Brain microvascular endothelial cell (primary cell): ENCODE measurements at regions not wholly inside any gene's neighbourhood (a gene's known extent, or its start where the extent isn't known, plus 50 kb on each side); places are given as distances from the start of the nearest gene placed in this dataset.

Source experiments
- DNase-seq: peaks from one replicate; pipeline ENCODE4 v3.0.0-alpha.2; 2020
- H3K27ac ChIP-seq: fragments of 250-450 bp; sonication (Bioruptor Pico); 2 replicates; pipeline ENCODE4 v1.5.1; 2020; ENCODE audit warnings: mild to moderate bottlenecking, moderate library complexity
- H3K27me3 ChIP-seq: fragments of 250-450 bp; sonication (Bioruptor Pico); replicated peaks from 2 replicates; pipeline ENCODE4 v1.5.1; 2020; ENCODE audit warnings: mild to moderate bottlenecking
- H3K36me3 ChIP-seq: fragments of 250-450 bp; sonication (Bioruptor Pico); replicated peaks from 2 replicates; pipeline ENCODE4 v1.5.1; 2020; ENCODE audit warnings: mild to moderate bottlenecking
- H3K4me3 ChIP-seq: 2 replicates; pipeline ENCODE4 v1.5.1; 2011; ENCODE audit warnings: low read depth, mild to moderate bottlenecking, control low read depth, low read length, moderate library complexity
- CTCF ChIP-seq: IDR thresholded peaks from 2 replicates; pipeline ENCODE4 v1.5.1; 2011; ENCODE audit warnings: low read depth, mild to moderate bottlenecking, moderate library complexity, low read length, control low read depth, inconsistent platforms; ENCODE audit errors: missing control alignments
- in situ Hi-C: cut with HindIII; loops from 2 replicates; pipeline ENCODE4 v1.10.0; 2017; ENCODE audit warnings: low sequenced_read_pairs, low pct_ligation_motif_present

DNA sequence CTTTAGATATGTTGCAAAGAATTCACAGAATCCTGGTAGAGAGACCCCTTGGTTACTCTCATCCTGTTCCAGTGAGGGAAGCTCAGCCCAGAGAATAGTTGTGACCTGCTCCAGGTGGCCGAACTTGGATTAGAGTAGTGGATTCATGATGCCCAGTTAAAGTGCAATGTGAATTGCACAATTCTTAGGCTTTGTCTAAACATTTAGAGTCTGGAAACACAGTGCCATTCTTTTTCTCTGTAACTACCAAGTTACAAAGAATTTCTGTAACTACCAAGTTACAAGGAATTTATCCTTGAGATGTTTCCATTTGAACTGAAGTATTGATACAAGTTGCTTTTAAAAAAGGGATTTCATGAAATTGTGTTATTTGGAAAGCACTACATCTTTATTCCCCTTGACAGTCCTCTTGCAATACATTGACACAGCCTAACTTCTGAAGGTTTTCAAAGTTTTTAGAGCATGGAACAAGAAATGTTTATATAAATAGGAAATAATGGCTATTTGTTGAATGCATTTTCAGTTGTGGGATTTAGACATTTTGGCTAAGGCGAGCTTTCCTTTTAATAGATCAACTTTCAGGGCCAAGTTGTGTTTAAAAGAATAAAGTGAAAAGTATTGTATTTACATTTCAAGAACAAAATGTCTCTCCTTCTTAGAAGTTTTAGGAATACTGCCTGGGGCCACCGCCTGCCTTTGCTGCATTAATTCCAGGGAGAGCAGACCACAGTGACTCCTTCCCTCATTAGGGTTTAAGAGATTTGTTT, 315.0 kb downstream of the LPIN1 start:
- Histone ChIP-seq H3K27me3 (no peaks in the 10 kb centered on the region), H3K4me3 (no peak overlapping the region), H3K36me3 (no peaks in the 10 kb centered on the region), H3K27ac (no peak overlapping the region)
- in situ Hi-C loops = no loop called here
- TF ChIP-seq CTCF = no peak
- DNase-seq = no peak

DNA sequence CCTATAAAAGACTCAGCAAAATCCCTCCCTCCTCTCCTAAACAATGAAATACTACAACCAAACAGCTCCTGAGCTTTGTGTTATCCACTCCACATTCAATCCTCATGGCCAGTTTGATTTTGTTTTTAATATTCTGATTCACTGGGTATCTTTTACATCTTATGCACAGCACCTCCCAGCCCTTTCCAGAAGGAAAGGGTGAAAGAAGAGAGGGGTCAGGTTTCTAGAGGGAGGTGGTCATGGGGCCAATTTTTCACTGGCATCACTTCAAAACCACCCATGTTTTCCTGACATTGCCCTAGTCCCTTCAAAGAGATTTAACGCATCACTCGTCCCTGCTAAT, 315.6 kb downstream of the LPIN1 start:
- H3K4me3 ChIP-seq = no peak overlapping the region
- H3K27ac ChIP-seq = no peak overlapping the region
- in situ Hi-C loops = no loop called here
- H3K27me3 ChIP-seq = no peaks in the 10 kb centered on the region
- no peaks in the 10 kb centered on the region for H3K36me3 ChIP-seq
- TF ChIP-seq CTCF = no peak
- no peak for DNase-seq

DNA sequence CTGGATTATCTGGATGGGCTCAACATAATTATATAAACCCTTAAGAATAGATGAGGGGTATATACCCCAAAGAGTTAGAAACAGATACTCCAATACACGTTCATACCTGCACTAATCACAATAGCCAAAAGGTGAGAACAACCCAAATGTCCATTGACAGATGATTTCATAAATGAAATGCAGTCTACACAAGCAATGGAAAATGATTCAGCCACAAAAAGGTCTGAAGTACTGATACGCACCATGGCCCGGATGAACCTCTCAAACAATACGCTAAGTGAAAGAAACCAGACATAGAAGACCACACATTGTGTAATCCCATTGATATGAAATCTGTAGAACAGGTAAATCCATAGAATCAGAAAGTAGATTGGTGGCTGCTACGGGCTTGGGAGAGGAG, 316.8 kb downstream of the LPIN1 start:
- in situ Hi-C loops = no loop called here
- H3K27ac ChIP-seq = no peak overlapping the region
- TF ChIP-seq CTCF = no peak

GRCh38 chr2:12064153-12064552, 317.7 kb downstream of the LPIN1 start:
- TF ChIP-seq CTCF = no peak
- Histone ChIP-seq H3K27me3 (no peaks in the 10 kb centered on the region), H3K4me3 (no peak overlapping the region), H3K36me3 (no peaks in the 10 kb centered on the region), H3K27ac (no peak overlapping the region)
- DNase-seq = no peak
- in situ Hi-C loops = no loop called here

More for the DNA sequence above, 316.8 kb downstream of the LPIN1 start:
- Histone ChIP-seq H3K4me3 (no peak overlapping the region), H3K36me3 (no peaks in the 10 kb centered on the region), H3K27me3 (no peaks in the 10 kb centered on the region)
- DNase-seq = no peak

- Histone ChIP-seq H3K4me3 (no peak overlapping the region), H3K27me3 (no peaks in the 10 kb centered on the region), H3K36me3 (no peaks in the 10 kb centered on the region), H3K27ac (no peak overlapping the region)
- no peak for TF ChIP-seq CTCF
- in situ Hi-C loops = no loop called here
- no peak for DNase-seq
Measured at GRCh38 chr2:12066116-12066515, 319.7 kb downstream of the LPIN1 start.

DNA sequence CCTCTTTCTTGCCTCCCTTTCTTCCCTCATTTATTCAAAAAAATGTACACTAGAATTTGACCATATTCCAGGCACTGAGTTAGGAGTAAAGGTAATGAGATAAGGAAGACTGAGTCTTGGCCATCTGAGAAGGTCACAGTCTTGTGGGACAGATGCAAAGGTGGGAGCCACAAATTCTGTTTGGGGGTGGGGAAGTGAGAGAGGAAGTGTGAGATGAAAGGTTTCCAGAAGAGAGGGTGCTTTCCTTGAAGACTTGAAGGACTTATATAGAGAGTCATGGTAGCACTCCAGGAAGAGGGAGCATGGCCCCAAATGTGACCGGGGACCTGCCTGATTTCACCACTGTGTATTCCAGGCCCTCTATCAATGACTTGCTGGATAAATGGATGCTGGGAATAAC, 320.6 kb downstream of the LPIN1 start:
- no peak for TF ChIP-seq CTCF
- no peak for DNase-seq
- Histone ChIP-seq H3K27ac (no peak overlapping the region), H3K36me3 (no peaks in the 10 kb centered on the region), H3K27me3 (no peaks in the 10 kb centered on the region), H3K4me3 (no peak overlapping the region)
- in situ Hi-C loops = no loop called here
